NCI-H2029 treated with DMSO at 0.1 percent for 48 hours (cell line): ENCODE measurements at regions not wholly inside any gene's neighbourhood (a gene's known extent, or its start where the extent isn't known, plus 50 kb on each side); places are given as distances from the start of the nearest gene placed in this dataset.

Experiments used
- DNase-seq: peaks from one replicate; lab custom pipeline; 2025; lab: John Stamatoyannopoulos, UW

- no peak for DNase-seq
These were observed 62.6 kb downstream of the MIS18A start for GRCh38 chr21:32216293-32216692.

DNA sequence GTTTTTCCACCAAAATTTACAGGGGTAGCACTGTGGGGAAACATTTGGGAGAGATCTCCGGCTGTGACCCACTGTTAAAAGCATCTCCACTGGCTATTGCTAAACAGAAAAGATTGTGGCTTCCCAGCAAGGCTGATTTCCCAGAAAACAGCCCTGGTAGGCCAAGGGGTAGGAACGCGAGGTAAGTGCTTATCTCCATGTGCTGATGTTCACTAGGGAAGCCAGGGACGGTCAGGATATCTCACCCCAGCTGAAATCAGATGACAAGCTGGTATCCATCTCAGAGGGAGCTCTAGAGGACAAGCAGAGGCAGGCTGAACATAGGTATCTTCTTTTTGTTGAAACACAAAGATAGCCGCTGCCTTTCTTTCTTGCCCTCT, 63.6 kb downstream of the MIS18A start:
- DNase-seq, result no peak

DNA sequence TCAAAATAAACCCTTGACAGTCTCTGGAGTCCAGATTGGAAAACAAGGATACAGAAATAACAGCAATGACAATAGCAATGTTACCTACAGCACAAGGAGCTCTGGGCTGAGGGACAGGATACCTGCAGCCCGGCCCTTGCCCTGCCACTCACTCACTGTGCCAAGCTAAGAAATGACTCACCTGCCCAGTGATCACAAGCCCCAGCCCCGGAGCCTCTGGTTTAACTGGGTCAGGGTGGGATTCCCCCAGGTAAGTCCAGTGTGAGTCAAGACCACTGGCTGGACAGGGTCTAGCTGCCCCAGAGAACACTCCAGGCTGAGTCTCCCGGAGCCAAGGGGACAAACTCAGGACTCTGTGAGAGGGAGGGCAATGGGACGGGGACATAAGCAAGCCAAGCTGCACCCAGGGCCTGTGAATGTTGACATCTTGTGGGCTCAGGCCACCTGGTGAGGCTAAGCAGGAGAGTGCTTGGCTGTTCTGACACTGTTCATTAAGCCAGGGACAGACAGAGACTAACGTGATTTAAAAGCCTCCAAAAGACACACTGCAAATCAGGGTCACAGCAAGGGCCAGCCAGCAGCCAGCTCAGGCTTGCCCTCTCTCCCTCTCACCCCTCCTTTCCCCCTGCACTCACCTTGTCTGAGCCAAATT, 64.1 kb downstream of the MIS18A start:
- no peak for DNase-seq

- no peak for DNase-seq
These were observed 66.7 kb downstream of the MIS18A start for GRCh38 chr21:32212116-32212515.

DNA sequence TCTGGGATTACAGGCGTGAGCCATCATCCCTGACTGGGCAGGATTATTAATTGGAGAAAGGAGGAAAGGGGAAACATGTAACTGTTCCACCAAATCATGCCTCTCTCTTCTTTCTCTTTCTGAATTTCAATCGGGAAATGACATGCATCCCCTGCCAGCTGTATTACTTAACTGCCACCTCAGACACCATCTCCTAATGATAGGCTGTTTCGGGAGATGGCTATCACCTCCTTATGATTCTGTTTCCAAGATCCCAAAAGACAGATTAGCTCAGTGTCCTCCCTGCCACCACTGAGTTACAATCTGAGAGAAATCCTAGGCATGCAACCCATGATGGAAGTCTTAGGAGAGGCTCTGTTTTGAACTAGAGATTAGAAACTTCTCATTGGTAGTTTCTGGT, 67.5 kb downstream of the MIS18A start:
- no peak for DNase-seq

DNA sequence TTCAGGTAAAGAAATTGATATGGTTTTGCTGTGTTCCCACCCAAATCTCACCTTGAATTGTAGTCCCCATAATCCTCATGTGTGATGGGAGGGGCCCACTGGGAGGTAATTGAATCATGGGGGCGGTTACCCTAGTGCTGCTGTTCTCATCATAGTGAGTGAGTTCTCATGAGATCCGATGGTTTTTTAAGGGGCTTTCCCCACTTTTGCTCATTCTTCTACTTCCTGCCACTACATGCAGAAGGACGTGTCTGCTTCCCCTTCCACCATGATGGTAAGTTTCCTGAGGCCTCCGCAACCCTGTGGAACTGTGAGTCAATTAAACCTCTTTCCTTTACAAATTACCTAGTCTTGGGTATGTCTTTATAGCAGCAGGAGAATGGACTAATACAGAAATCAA, 69.3 kb downstream of the MIS18A start:
- no peak for DNase-seq

DNA sequence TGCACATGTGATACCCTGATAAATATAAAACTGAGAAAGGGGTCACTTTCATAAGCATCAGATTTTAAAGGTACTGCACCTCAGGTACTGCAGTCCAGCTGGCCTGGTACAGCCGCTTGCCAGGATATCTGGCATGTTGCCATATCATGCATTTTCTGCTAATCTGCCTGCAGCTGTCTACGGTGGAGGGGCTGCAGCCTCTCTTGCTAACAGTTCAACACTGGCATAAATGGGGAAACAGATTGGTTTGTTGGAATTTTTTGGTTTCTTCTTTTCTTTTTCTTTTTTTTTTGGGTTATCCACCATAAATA, 71.5 kb downstream of the MIS18A start:
- no peak for DNase-seq

GRCh38 chr21:32206631-32207405, 72.0 kb downstream of the MIS18A start:
- no peak for DNase-seq

DNA sequence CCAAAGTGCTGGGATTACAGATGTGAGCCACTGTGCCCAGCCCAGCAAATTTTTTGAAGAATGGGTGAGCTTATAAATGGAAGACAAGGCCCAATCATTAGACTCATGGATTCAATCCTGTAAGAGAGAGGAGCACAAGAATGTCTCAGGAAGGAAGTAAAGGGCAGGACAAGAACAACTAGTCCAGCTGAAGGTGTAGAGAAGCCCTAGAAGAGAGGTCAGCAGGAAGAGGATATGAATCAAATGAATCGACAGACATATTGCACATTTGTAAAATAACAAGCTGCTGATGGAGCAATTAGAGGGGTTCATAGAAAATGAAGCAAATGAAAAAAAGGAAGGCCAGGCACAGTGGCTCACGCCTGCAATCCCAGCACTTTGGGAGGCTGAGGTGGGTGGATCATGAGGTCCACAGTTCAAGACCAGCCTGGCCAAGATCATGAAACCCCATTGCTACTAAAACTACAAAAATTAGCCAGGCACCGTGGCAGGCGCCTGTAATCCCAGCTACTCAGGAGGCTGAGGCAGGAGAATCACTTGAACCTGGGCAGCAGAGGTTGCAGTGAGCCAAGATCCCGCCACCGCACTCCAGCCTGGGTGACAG, 74.9 kb downstream of the MIS18A start:
- no peak for DNase-seq

- no peak for DNase-seq
These were observed 78.8 kb downstream of the MIS18A start for GRCh38 chr21:32200029-32200428.

DNA sequence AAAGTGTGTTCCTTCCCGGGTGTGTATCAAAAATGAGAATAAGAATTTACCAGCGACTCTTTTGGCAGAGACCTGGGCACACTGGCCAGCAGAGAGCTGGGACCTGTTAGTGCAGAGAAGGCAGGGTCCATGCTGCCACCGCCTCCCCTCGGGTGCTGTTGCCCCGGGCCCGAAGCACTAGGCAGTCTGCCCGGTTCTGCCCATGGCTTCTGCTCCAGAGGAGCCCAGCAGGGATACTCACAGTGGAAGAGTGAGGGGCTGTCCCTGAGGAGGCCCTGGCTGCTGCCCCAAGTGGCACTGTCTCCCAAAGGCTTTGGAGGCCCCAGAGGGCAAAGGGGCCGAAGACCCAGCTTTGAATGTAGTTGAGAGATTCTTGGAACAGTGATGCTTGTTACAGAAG, 80.5 kb downstream of the MIS18A start:
- no peak for DNase-seq

DNA sequence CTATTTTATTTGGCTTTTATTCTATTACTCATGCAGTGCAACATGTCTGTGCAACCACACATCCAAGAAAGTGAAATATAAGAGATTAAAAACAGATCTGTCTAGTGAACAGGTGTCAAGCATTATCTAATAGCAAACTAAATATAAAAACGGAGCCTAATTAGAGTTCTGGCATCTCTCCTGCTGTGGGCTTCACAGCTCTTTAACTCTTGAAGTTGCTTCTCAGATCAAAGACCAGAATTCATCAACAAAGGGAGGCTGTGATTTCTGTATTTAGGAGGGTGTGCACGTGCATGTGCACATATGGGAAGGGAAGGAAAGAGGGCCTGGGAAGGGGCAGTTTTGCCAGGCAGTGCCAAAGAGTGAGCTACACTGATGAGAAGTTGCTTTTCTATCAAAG, 81.0 kb downstream of the MIS18A start:
- DNase-seq, result no peak

DNA sequence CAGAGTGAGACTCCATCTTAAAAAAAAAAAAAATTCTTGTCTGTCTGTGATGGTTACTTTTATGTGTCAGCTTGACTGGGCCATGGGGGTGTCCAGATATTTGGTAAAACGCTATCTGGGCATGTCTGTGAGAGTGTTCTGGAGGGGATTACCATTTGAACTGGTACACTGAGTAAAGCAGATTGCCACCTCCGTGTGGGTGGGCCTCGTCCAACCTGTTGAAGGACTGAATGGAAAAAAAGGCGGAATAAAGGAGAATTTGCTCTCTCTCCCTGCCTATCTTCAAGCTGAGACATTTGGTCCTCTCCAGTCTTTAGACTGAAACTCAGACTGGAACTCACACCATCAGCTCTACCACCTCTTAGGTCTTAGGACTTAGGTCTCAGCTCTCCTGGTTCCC, 82.8 kb downstream of the MIS18A start:
- no peak for DNase-seq

DNA sequence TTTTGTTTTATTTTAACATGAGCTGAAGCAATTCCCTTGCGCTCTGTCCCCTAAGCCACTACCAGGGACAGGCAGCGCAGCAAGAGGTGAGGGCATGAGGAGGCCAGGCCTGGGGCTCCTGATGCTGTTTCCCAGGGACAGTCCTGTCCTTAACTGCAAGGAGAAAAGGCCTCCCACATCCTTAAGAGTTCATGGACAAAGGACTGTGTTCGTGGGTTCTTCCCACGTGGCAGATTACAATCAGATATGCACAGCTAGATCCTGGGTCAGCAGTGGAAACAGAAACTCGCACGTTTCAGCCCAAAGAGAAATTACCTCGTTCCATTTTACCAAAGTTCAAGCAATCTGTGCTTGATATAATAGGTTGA, 85.8 kb downstream of the MIS18A start:
- DNase-seq, result no peak

- no peak for DNase-seq
These were observed 86.4 kb downstream of the MIS18A start for GRCh38 chr21:32192291-32193097.

DNA sequence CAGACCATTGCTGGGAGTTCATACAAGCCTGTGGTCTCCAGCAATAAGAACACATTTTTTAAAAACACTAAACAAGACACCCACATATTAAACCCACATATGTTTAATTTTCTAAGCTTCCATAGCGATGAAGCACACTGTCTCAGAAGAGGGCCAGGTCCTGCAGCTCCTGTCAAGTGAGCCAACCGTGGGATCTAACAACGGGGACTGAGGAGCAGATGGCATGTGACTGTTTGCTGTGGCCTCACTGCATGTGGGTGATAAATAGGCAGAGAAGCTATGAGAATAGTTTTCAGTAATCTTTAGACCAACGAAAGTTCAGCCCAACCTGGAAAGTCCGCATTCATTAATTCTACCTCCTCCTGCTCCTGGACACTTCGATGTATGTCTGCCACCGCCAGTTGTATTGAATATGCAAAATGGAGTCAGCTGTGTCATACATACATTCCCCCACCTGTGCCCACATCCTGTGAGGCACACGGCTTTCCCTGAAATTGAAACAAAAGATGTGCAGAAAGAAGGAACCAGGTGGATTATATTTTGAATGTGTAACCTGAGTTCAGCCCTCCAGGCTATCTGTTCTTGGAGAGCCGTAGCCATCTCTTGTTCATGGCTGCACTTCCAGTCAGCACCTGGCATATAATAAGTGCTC, 88.2 kb downstream of the MIS18A start:
- DNase-seq, result no peak

DNA sequence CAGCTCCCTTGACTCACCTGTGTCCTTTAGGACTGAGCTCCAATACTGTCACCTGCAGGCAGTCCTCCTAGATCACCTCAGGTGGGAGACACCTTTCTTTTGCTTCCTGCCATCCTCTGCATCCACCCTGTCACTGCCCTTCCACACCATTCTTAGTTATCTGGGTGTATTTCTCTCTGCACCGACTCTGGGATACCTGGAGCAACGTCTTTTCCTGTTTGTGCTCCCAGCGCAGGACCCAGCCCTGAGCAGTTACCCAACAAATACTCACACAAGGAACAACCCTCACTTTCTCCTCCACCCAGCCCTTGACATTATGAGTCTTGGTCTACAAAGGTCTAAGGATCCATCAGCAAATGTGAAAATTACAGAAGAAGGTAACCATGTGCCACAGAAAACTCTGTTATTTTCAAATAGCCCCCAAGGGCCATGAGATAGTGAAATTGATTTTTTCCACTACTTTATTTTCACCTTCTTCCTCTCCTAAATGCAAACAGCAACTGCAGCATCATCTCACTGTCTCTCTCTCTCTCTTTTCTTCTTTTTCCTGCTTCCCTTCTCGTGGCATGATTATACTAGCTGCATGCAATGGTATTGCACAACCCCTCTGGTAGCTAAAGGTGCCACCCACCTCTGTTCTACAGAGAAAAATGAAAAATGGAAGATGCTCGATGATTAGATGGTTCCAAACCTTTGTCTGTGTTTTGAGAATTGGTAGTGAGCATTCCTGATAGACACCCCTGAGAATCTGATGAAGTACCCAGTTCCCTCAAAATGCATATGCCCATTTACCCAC, 89.0 kb downstream of the MIS18A start:
- DNase-seq, result no peak

DNA sequence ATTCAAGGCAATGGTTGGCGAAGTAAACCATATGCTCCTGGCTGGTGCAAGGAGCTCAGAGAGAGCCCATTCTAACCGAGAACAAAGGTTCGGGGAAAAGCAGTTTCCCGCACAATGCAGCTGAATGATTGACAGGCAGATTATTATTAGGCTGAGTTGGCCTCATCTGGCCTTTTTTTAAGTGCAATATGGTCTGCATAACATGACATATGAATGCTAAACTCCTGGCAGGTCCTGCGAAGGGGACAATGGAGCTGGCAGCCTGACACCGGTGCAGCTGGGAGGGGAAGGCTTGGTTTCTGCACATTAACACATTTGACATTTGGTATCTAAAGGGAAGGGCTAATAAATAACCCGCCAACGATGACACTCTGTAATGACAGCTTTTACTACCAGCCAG, 92.0 kb downstream of the MIS18A start:
- no peak for DNase-seq

GRCh38 chr21:32185726-32186125, 93.1 kb downstream of the MIS18A start:
- no peak for DNase-seq

DNA sequence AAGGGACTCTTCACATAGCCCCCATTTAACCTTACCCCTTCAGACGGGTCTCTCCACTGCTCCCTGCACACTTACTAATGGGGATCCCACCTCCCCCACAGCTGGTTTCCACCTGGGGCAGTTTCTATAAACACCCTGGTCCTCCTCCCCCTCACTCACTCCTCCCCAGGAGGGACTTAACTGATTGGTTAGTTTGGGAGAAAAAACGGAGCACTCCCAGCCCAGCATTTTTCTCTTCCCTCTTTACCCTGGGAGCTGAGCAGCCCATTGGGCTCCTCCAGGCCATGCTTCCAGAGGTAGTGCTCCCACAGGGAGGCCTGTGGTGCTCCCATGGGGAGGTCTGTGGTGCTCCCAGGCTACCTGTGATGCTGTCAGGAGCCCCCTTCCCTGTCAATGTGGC, 93.7 kb downstream of the MIS18A start:
- DNase-seq, result no peak

DNA sequence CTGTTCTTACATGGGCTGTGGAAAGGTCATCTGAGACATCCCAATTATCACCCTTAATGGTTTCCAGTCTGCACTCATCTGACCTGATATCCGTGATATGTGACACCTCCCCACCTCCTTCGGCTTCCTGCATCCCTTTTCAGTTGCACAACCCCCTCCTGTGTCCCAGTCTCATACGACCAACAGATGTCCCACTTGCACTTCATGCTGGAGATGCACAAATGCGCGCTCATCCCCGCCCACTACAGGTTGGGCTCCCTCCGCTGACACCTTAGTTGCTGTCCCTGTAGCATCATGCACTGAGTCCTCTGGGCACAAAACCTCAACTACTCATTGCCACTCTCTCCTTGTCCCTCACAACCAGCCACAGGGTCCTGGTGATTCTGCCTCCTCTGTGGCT, 94.4 kb downstream of the MIS18A start:
- DNase-seq, result no peak

DNA sequence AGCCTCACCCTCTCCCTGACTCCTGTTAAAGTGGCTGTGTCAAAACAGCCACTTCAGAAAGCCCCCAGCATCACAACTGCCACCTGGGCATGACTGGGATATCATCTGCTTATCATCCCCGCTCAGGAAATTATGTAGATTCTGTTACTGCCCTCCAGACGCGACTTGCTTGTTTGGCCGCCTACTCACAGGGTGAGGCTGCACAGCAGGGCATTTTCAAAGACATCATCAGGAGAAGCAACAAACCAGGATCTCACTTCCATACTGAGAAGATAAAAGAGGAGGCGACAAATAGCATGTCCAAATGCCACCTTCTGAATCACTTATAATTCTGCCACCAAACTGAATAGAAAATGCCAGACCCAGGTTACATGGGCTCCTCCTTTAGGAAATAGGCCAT, 94.8 kb downstream of the MIS18A start:
- no peak for DNase-seq
